HUES48 (cell line): ENCODE measurements at regions not wholly inside any gene's neighbourhood (a gene's known extent, or its start where the extent isn't known, plus 50 kb on each side); places are given as distances from the start of the nearest gene placed in this dataset.

Source experiments
- H3K27ac ChIP-seq: one replicate; pipeline ENCODE4 v1.7.0; 2013; ENCODE audit warnings: low read depth, low read length, inconsistent platforms
- H3K27me3 ChIP-seq: 2 replicates; pipeline ENCODE4 v1.6.1; 2013; ENCODE audit warnings: mild to moderate bottlenecking, low read length; ENCODE audit not compliant: control insufficient read depth, insufficient read depth
- H3K36me3 ChIP-seq: 2 replicates; pipeline ENCODE4 v1.6.1; 2013; ENCODE audit warnings: low read length; ENCODE audit not compliant: control insufficient read depth, insufficient read depth
- H3K4me1 ChIP-seq: 2 replicates; pipeline ENCODE4 v1.6.1; 2013; ENCODE audit warnings: mild to moderate bottlenecking, low read length; ENCODE audit not compliant: control insufficient read depth, insufficient read depth
- H3K4me3 ChIP-seq: 2 replicates; pipeline ENCODE4 v1.5.1; 2013; ENCODE audit warnings: mild to moderate bottlenecking, low read depth, low read length
- H3K9ac ChIP-seq: 2 replicates; pipeline ENCODE4 v1.6.1; 2013; ENCODE audit warnings: mild to moderate bottlenecking, low read depth, low read length, moderate library complexity
- H3K9me3 ChIP-seq: 2 replicates; pipeline ENCODE4 v1.6.1; 2013; ENCODE audit warnings: low read length; ENCODE audit not compliant: control insufficient read depth, insufficient read depth

- no peak overlapping the region for H3K4me3 ChIP-seq
- no peak overlapping the region for H3K9ac ChIP-seq
- no peaks in the 10 kb centered on the region for H3K9me3 ChIP-seq
- H3K36me3 ChIP-seq: no peaks in the 10 kb centered on the region
- no peaks in the 10 kb centered on the region for H3K27me3 ChIP-seq
- H3K4me1 ChIP-seq: peaks cover 8% of the 10 kb centered on the region; the same call in 1 of the 2 replicates
- H3K27ac ChIP-seq: no peak overlapping the region
These were observed 265.0 kb upstream of the C2CD4B start for GRCh38 chr15:62430056-62430455.

- H3K4me3 ChIP-seq: no peak overlapping the region
These were observed 265.5 kb upstream of the C2CD4B start for GRCh38 chr15:62430552-62430951.

GRCh38 chr15:62431008-62431797 lies 266.1 kb upstream of the C2CD4B start:
- Histone ChIP-seq H3K27me3 (no peaks in the 10 kb centered on the region), H3K27ac (no peak overlapping the region), H3K36me3 (no peaks in the 10 kb centered on the region), H3K9me3 (no peaks in the 10 kb centered on the region), H3K4me3 (no peak overlapping the region), H3K4me1 (peaks cover 8% of the 10 kb centered on the region; the same call in 1 of the 2 replicates), H3K9ac (no peak overlapping the region)

More at GRCh38 chr15:62430552-62430951, 265.5 kb upstream of the C2CD4B start:
- Histone ChIP-seq H3K27me3 (no peaks in the 10 kb centered on the region), H3K9ac (no peak overlapping the region), H3K36me3 (no peaks in the 10 kb centered on the region), H3K4me1 (peaks cover 8% of the 10 kb centered on the region; the same call in 1 of the 2 replicates), H3K27ac (no peak overlapping the region), H3K9me3 (no peaks in the 10 kb centered on the region)

- Histone ChIP-seq H3K27me3 (no peaks in the 10 kb centered on the region), H3K27ac (no peak overlapping the region), H3K4me1 (0 out of 2 replicates have a peak, but pooled peaks cover 1% of the 10 kb centered on the region), H3K9ac (no peak overlapping the region), H3K9me3 (no peaks in the 10 kb centered on the region), H3K4me3 (no peak overlapping the region), H3K36me3 (no peaks in the 10 kb centered on the region)
These were observed 266.7 kb upstream of the C2CD4B start for GRCh38 chr15:62431817-62432216.

GRCh38 chr15:62432702-62433398 lies 267.8 kb upstream of the C2CD4B start:
- no peaks in the 10 kb centered on the region for H3K4me1 ChIP-seq
- H3K4me3 ChIP-seq: no peak overlapping the region
- no peak overlapping the region for H3K9ac ChIP-seq
- no peaks in the 10 kb centered on the region for H3K27me3 ChIP-seq
- H3K27ac ChIP-seq: no peak overlapping the region
- no peaks in the 10 kb centered on the region for H3K9me3 ChIP-seq
- H3K36me3 ChIP-seq: no peaks in the 10 kb centered on the region

GRCh38 chr15:62436235-62436634 lies 271.1 kb upstream of the C2CD4B start:
- H3K36me3 ChIP-seq: no peaks in the 10 kb centered on the region
- H3K9me3 ChIP-seq: no peaks in the 10 kb centered on the region
- no peak overlapping the region for H3K27ac ChIP-seq
- no peak overlapping the region for H3K4me3 ChIP-seq
- H3K27me3 ChIP-seq: no peaks in the 10 kb centered on the region
- H3K9ac ChIP-seq: no peak overlapping the region
- no peaks in the 10 kb centered on the region for H3K4me1 ChIP-seq

- H3K9ac ChIP-seq: no peak overlapping the region
- H3K36me3 ChIP-seq: no peaks in the 10 kb centered on the region
- no peaks in the 10 kb centered on the region for H3K9me3 ChIP-seq
- no peak overlapping the region for H3K4me3 ChIP-seq
- H3K27me3 ChIP-seq: no peaks in the 10 kb centered on the region
- H3K27ac ChIP-seq: no peak overlapping the region
- no peaks in the 10 kb centered on the region for H3K4me1 ChIP-seq
These were observed 272.7 kb upstream of the C2CD4B start for GRCh38 chr15:62437753-62438152.

GRCh38 chr15:62439543-62440016 lies 274.5 kb upstream of the C2CD4B start:
- no peaks in the 10 kb centered on the region for H3K27me3 ChIP-seq
- H3K9me3 ChIP-seq: no peaks in the 10 kb centered on the region
- H3K27ac ChIP-seq: no peak overlapping the region
- no peaks in the 10 kb centered on the region for H3K36me3 ChIP-seq
- no peaks in the 10 kb centered on the region for H3K4me1 ChIP-seq
- H3K4me3 ChIP-seq: no peak overlapping the region
- H3K9ac ChIP-seq: no peak overlapping the region

- Histone ChIP-seq H3K9ac (no peak overlapping the region), H3K4me3 (no peak overlapping the region), H3K4me1 (no peaks in the 10 kb centered on the region), H3K9me3 (no peaks in the 10 kb centered on the region), H3K36me3 (no peaks in the 10 kb centered on the region), H3K27ac (no peak overlapping the region), H3K27me3 (no peaks in the 10 kb centered on the region)
These were observed 275.4 kb upstream of the C2CD4B start for GRCh38 chr15:62440362-62441105.

GRCh38 chr15:62444104-62445022 lies 279.3 kb upstream of the C2CD4B start:
- H3K36me3 ChIP-seq: no peaks in the 10 kb centered on the region
- H3K9me3 ChIP-seq: no peaks in the 10 kb centered on the region
- peaks cover 9% of the 10 kb centered on the region; the same call in 1 of the 2 replicates for H3K4me1 ChIP-seq
- H3K27me3 ChIP-seq: no peaks in the 10 kb centered on the region
- H3K9ac ChIP-seq: no peak overlapping the region
- no peak overlapping the region for H3K4me3 ChIP-seq
- H3K27ac ChIP-seq: no peak overlapping the region
